HCT116 (cell line): ENCODE measurements at regions not wholly inside any gene's neighbourhood (a gene's known extent, or its start where the extent isn't known, plus 50 kb on each side); places are given as distances from the start of the nearest gene placed in this dataset.

Source experiments
- ATF3 ChIP-seq: IDR thresholded peaks from 2 replicates; pipeline ENCODE4 v1.6.1; 2012
- CTCF ChIP-seq, 3 experiments: fragments of 200-600 bp in 1 of 3; sonication (generic) in 1 of 3; IDR thresholded peaks in 2 of 3; conservative IDR thresholded peaks in 1 of 3; 2 replicates each; pipeline ENCODE4 v1.5.1; 2012 to 2017; ENCODE audit warnings: low read depth in 2 of 3, low read length in 2 of 3, antibody characterized with exemption in 1 of 3, borderline replicate concordance in 1 of 3, control low read depth in 1 of 3, mild to moderate bottlenecking in 1 of 3, mixed read lengths in 1 of 3, mixed run types in 1 of 3, moderate library complexity in 1 of 3; ENCODE audit not compliant: insufficient read depth in 1 of 3
- EZH2 ChIP-seq: fragments of 200-600 bp; sonication (generic); IDR thresholded peaks from 2 replicates; pipeline ENCODE4 v1.6.1; 2017; ENCODE audit warnings: antibody characterized with exemption, mixed run types
- EZH2phosphoT487 ChIP-seq: fragments of 200-600 bp; IDR thresholded peaks from 2 replicates; pipeline ENCODE4 v1.6.1; 2018; ENCODE audit warnings: antibody characterized with exemption, borderline replicate concordance
- FOSL1 ChIP-seq: IDR thresholded peaks from 2 replicates; pipeline ENCODE4 v1.6.1; 2012; ENCODE audit warnings: low read depth
- JUND ChIP-seq: IDR thresholded peaks from 2 replicates; pipeline ENCODE4 v1.6.1; 2012
- MAX ChIP-seq: IDR thresholded peaks from 2 replicates; pipeline ENCODE4 v1.6.1; 2012
- POLR2A ChIP-seq: IDR thresholded peaks from 2 replicates; pipeline ENCODE4 v1.7.0; 2011; ENCODE audit warnings: borderline replicate concordance; ENCODE audit not compliant: insufficient read depth, insufficient read length; ENCODE audit errors: extremely low read depth
- RAD21 ChIP-seq: IDR thresholded peaks from 2 replicates; pipeline ENCODE4 v1.6.1; 2012; ENCODE audit warnings: low read depth, mild to moderate bottlenecking
- SP1 ChIP-seq: IDR thresholded peaks from 2 replicates; pipeline ENCODE4 v1.6.1; 2012; ENCODE audit warnings: low read depth
- YY1 ChIP-seq: IDR thresholded peaks from 2 replicates; pipeline ENCODE4 v1.6.1; 2011; ENCODE audit warnings: low read length, low read depth, moderate library complexity, mild to moderate bottlenecking; ENCODE audit not compliant: insufficient replicate concordance; ENCODE audit errors: extremely low read depth
- ZNF274 ChIP-seq: fragments of 200-500 bp; sonication (Bioruptor generic); IDR thresholded peaks from 2 replicates; pipeline ENCODE4 v1.6.1; 2014; ENCODE audit warnings: mild to moderate bottlenecking, low read depth, low read length, inconsistent platforms

- TF ChIP-seq ATF3 (no peak), CTCF (IDR thresholded peaks at IDR 0.05 in 2 of 3, conservative IDR thresholded peaks at IDR 0.05 in 1 of 3; ENCODE audit: borderline replicate concordance in 1 of 3, insufficient read depth in 1 of 3, low read depth in 2 of 3, low read length in 2 of 3) (no peak), EZH2 (no peak), EZH2phosphoT487 (no peak), FOSL1 (no peak), MAX (no peak), POLR2A (no peak), YY1 (no peak), SP1 (no peak), JUND (no peak), RAD21 (no peak), ZNF274 (no peak)
Observed at GRCh38 chr22:27633296-27633871, 168.2 kb downstream of the MN1 start.
